NCI-H524 (cell line): ENCODE measurements at regions not wholly inside any gene's neighbourhood (a gene's known extent, or its start where the extent isn't known, plus 50 kb on each side); places are given as distances from the start of the nearest gene placed in this dataset.
"Not testable (repeated sequence)": the region's sequence is repeated elsewhere in the genome, so short reads cannot be mapped to it uniquely, and the experiment has no call there.

Experiments used
- DNase-seq, 2 experiments: peaks; one replicate each; lab custom pipeline; 2025; lab: John Stamatoyannopoulos, UW

DNA sequence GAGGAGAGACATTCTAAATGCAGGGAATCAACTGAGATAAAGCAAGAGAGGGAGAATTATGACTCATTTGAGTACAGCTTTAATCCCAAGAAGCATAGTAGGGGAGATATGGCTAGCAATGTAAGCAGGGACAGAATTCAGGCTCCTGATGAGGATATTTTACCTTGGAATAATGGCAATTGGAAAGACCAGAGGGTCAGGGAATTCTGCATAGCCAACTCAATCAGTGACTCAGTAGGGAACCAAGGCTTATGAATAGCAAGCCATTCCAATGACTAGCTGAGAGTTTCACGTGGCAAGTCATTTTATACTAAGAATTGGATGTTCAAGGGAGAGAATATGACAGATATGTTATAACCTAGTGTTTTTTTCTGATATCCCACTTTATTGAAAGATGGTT, 563.8 kb upstream of the NETO1 start:
- DNase-seq: no peak

DNA sequence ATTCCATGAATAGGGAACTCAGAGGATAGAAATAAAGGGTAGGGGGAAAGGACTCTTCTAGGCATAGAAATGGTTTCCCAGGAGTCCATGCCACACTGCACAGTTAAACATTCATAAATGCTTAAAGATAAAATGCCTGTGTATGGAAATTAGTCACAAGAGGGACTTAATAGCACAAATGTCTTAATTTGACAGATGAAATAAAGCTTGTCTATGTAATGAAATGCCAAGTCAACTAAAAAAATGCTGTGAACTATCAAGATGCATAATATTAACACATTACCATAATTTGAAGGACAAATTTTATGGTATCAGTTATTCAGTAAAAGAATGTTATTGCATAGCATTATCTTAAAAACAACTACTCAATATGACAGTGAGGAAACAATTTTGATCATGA, 553.2 kb upstream of the NETO1 start:
- DNase-seq: no peak

DNA sequence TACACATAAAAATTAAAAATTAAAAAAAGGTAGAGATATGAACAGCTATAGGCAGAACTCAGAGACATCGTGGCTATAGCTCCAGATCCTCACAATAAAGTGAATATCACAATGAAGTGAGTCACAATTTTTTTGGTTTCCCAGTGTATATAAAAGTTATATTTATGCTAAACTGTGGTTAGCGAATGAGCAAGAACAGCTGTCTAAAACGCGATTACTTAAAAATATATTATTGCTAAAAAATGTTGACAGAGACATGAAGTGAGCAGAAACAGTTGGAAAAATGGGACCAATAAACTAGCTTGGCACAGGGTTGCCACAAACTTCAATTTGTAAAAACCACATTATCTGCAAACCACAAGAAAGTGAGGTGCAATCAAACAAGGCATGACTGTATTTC, 551.7 kb upstream of the NETO1 start:
- DNase-seq: no peak

DNA sequence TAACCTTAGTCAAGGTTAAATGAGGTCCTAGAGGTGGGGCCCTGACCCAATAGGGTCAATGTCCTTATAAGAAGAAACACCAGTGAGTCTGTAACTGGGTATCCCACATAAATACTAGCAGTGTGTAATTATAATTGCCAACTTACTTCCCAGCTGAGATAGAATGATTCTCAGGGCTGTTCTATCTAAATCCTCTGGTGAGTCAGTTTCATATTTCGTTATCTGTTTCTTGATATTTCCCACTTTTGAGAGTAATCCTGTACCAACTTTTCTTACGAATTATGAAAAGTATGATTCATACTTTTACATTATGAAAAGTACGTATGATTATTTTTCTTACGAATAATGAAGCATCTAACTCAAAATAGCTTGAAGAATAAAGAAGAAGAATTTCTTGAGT, 546.8 kb upstream of the NETO1 start:
- no peak for DNase-seq

- DNase-seq: no peak
Measured at GRCh38 chr18:73414069-73414468, 546.3 kb upstream of the NETO1 start.

DNA sequence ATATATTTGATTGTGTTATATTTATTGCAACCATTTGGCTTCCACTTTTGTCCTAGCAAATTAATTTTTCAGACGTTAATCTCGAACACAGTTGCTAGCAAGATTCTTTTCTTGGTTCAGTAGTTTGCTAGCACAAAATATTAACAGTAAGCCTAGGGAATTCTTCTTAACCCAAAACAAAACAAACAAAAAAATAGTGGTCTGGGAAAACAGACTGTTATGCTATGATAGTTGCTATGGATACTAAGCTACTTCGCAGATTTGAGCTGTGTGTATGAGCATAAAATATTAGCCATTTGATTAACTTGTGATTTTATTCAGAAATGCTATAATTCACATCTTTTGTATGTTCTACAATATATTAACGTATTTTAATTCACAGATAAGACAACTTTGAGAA, 541.5 kb upstream of the NETO1 start:
- no peak for DNase-seq

DNA sequence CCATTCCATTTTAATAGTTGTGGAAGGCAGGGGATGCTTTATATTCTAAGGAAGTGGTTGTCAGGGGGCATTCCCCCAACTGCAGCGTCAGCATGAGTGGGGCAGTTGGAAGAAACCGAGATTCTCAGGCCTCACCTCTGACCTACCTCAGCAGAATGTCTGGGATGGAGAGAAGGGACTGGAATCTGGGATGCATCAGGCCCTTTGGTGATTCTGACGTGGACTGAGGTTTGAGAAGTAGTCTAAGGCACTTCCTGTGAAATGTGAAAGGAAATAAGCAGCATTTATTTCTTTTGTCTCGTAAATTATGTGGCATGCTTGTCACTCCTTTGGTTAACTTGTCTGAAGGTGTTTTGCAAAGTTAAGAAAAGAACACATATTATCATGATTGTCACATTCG, 540.7 kb upstream of the NETO1 start:
- DNase-seq: no peak

GRCh38 chr18:73407506-73407905, 539.7 kb upstream of the NETO1 start:
- no peak for DNase-seq

- DNase-seq: no peak
Measured at GRCh38 chr18:73384246-73384645, 516.5 kb upstream of the NETO1 start.

DNA sequence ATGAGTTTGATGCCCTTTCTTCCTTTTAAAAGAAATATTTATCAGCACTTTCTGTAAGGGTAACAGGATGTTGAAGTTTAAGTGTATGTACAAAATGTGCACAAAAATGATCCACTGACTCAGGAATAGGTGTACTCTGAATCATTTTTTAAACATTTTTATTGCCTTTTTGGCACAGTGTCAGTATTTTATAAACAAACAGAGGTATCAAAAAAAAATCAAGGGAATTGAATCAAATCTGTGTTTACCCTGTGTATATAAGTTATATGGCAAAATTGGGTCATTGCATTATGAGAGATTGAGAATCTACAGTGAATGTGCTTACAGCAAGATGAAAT, 513.9 kb upstream of the NETO1 start:
- DNase-seq: no peak

DNA sequence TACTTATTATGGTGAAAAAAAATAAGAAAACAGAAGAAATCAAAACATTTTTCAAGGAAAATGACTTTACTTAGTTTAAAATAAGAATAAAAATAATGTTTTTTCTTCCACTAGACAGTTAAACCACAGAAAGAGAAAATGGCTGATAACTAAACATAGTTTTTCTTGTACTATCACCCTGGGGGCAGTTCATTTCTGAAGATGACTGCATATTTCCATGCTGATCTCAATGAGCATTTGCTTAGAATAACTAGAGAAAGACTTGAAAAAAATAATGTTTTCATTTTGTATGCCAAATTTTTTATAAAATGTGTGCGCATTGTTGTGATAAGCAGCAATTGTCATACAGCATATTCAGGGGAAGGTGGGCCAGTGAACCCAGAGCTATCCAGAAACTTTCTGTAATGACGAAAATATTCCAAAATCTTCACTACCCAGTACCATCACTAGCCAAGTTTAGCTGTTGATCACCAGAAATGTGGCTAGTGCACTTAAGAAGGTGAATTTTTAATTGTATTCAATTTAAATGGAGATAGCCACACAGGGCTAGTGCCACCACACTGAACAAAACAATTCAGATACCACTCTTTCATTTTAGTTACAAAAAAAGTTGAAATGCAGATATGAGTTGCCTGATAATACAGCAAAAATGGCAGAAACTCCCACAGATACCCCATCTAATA, 513.4 kb upstream of the NETO1 start:
- DNase-seq: no peak

DNA sequence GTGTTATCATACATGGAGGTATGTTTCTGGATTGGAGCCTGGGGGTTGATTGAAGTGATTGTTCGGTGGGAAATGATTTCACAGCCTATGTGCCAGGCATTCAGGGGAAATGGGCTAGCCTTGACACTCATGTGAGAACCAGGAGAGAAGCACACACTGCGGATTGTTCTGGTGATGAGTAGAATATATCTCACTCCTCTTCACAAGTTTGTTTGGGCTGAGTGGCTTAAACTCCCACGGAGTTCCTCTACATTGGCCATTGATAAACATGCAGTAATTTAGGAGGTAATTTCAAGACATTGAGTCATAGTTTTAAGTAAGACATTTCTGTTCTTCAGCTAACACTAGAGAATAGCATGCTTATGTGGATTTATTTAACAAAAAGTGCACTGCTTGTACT, 498.9 kb upstream of the NETO1 start:
- DNase-seq: no peak

DNA sequence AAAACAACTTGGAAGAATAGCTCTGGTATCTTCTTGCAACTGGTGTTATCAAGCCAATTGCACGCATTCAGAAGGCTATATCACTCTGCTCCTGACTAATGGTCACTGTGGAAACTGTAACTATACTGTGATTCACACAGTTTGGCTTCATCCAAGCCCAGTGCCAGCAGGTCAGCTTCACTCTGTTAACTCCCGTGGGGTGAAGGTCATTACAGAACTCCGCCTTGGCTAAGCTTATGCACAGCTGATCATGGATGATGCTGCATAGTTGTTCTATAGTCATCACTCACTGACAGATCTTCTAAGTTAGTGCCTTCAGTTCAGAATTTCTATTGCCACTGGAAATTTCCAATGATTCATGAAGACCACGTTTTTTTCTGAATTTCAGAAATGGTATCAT, 497.2 kb upstream of the NETO1 start:
- no peak for DNase-seq

DNA sequence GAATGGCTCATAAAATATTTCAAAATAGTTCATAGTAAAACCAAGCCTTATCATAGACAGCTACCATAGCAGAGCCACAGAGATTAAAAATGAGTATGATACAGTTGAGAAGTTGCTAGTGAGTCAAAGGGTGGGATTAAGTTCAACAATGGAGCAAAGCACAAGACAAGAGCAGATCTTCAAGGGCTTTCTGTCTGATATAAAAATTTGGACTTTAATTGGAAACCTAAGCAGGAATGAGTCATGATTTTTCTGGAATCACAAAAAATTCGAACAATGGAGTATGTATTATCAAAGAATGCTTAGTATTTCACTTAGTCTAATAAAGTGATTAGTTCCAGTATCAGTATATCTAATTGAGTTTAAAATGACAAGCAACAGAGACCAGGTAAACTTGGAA, 487.3 kb upstream of the NETO1 start:
- DNase-seq: no peak

GRCh38 chr18:73352546-73352945, 484.8 kb upstream of the NETO1 start:
- peak; percentile 5 to 40 for DNase-seq

DNA sequence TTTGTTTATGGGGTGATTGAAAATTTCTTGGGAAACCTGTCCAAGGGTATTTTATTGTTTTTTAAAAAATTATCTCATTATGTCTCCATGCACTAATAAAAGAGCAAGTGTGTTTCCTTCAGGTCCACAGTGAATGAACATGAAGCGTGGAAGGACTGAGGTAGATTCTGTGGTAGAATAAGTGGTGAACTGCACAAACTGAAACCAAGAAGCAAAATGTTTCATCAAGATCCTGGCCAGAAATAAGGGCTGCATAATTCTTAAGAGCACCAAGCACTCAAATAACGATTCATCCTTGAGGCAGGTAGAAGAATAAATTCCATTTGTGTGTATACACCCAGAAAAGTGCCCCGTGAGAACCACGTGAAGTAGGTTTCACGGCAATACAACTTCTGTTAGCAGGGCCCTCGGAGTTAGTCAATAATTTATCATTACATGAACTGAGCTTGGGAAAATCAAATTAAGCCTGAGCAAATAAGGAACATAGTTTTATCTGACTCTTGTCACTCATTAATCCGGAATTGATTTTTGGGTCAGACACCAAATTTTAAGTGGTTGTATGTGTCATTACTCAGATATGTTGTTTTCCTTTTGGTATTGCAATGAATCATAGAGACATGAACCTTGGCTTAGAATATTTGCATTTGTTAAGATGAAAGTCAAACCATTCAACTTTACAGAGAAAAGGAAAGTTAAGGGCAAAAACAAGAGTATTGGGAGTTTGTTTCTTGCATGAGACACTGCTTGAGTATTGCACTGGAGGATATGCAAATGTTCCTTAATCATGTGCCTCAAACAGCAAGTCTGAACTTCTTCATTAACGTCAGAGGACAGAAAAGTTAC, 472.6 kb upstream of the NETO1 start:
- no peak for DNase-seq

GRCh38 chr18:73331212-73331772, 463.5 kb upstream of the NETO1 start:
- DNase-seq: no peak

DNA sequence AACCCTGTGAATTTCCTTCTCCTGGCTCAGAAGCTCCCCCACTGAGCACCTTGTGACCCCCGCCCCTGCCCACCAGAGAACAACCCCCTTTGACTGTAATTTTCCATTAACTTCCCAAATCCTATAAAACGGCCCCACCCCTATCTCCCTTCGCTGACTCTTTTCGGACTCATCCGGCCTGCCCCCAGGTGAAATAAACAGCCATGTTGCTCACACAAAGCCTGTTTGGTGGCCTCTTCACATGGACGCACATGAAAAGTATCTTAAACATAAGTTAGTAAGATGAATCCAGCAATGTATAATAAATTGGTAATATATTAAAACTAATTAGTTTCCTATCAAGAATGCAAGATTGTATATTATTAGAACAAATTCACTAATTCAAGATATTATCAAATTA, 462.3 kb upstream of the NETO1 start:
- DNase-seq: not testable (repeated sequence)

DNA sequence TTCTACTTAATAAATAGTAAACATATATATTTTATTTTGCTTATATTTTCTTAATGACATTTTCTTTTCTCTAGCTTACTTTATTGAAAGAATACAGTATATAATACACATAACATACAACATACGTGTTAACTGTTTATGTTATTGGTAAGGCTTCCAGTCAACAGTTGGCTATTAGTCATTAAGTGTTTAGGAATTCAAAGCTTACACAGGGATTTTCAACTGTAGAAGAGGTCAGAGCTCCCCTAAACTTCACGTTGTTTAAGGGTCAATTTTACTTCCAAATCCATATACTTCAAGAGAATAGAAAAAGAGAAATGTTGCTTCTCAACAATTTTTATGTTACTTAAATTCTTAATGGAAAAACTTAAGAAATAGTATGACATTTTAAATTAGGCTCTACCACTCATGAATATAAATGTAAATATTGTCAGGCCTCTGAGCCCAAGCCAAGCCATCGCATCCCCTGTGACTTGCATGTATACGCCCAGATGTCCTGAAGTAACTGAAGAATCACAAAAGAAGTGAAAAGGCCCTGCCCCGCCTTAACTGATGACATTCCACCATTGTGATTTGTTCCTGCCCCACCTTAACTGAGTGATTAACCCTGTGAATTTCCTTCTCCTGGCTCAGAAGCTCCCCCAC, 456.5 kb upstream of the NETO1 start:
- DNase-seq: not testable (repeated sequence)

DNA sequence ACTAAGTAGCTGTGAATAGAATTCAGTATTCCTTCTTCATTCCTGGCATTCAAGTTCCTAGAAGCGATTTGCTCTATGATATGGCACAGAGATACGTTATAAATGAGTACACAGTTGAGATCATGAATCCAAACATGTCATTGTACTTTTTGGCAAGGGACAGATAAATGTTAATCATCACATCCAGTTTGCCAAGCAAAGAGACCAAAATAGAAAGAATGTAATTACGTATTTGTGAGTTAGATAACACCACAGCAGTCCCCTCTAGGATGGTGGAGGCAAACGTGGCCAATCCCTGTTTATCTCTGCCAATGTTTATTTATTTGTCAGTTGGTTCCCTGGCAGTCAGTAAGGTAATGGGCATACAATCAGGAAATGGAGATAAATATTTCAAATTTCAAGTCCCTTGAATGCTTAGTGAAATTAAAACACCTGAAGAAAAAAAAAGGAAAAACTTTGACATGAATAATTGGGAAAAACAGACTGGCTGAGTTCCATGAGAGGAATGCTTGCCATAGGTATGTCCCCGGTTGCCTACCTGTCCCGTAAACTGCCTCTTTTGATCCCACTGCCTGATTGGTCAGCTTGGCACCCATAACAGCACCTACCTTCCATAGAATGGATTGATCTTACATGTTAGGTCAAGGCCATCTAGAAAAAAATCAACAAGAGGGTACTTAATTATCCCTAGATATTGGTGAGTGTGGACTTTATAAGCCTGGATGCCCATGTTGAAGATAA, 451.1 kb upstream of the NETO1 start:
- DNase-seq: no peak

DNA sequence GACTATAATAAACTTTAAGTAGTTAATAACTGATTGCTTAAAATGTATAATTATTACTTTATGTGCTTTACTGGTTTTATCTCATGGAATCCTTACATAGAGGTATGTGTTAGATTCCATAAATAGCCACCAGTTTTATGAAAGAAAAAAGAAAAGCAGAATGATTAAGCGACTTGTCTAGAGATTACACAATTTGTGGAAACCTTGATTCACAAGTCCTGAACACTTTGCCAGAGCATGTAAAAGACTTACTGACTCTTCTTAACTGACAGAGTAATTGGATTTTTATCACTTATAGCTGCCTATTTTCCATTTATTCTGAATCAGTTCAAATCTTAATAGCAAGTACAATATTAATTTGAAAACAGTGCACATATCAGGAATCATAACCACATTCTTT, 448.7 kb upstream of the NETO1 start:
- DNase-seq: no peak

DNA sequence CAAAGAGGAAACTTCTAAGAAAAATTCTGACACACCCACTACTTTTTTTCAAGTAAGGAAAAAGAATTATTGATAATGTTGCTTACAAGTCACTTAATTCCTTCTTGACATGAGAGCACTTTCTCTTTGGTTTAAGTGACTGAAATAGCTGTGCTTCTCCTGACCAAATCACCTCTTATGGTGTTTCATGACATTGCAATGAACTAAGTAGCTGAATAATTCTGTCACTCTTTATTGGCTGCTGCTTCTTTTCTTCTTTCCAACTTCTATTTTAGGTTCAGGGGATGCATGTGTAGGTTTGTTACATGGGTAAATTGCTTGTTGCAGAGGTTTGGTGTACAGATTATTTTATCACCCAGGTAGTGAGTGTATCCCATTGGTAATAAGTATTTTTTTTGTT, 447.6 kb upstream of the NETO1 start:
- DNase-seq: no peak
